RWPE2 (cell line): ENCODE measurements at regions not wholly inside any gene's neighbourhood (a gene's known extent, or its start where the extent isn't known, plus 50 kb on each side); places are given as distances from the start of the nearest gene placed in this dataset.

ENCODE experiments used
- ATAC-seq: fragments of 200-7000 bp; cut with Tn5 transposase; 3 replicates; pipeline ENCODE4 v1.9.1; 2021; ENCODE audit warnings: low read depth
- DNase-seq: peaks from one replicate; pipeline ENCODE4 v3.0.0-alpha.2; 2020; ENCODE audit warnings: low spot score
- H3K27ac ChIP-seq: fragments of 450-650 bp; 2 replicates; pipeline ENCODE4 v1.5.1; 2017; ENCODE audit warnings: mild to moderate bottlenecking; ENCODE audit not compliant: poor library complexity, severe bottlenecking
- H3K27me3 ChIP-seq: fragments of 250-450 bp; sonication (Bioruptor Pico); 2 replicates; pipeline ENCODE4 v1.5.1; 2021; ENCODE audit warnings: mild to moderate bottlenecking, moderate library complexity; ENCODE audit not compliant: insufficient read depth, poor library complexity, severe bottlenecking
- H3K36me3 ChIP-seq: fragments of 250-450 bp; sonication (Bioruptor Pico); 2 replicates; pipeline ENCODE4 v1.5.1; 2020; ENCODE audit warnings: low read depth, mild to moderate bottlenecking, moderate library complexity
- H3K4me1 ChIP-seq: fragments of 250-450 bp; sonication (Bioruptor Pico); 2 replicates; pipeline ENCODE4 v1.5.1; 2021; ENCODE audit warnings: mild to moderate bottlenecking, moderate library complexity; ENCODE audit not compliant: insufficient read depth, poor library complexity, severe bottlenecking
- H3K4me3 ChIP-seq: fragments of 250-450 bp; sonication (Bioruptor Pico); 2 replicates; pipeline ENCODE4 v1.5.1; 2021; ENCODE audit warnings: mild to moderate bottlenecking, moderate library complexity; ENCODE audit not compliant: severe bottlenecking
- H3K9me3 ChIP-seq: fragments of 250-450 bp; sonication (Bioruptor Pico); 2 replicates; pipeline ENCODE4 v1.5.1; 2021; ENCODE audit warnings: mild to moderate bottlenecking, moderate library complexity; ENCODE audit not compliant: severe bottlenecking
- CTCF ChIP-seq: fragments of 450-650 bp; IDR thresholded peaks from one replicate; pipeline ENCODE4 v1.5.1; 2017; ENCODE audit warnings: mild to moderate bottlenecking, moderate library complexity; ENCODE audit not compliant: poor library complexity, severe bottlenecking

- DNase-seq (no peak), ATAC-seq (no peak)
- TF ChIP-seq CTCF: no peak
- no peaks in the 10 kb centered on the region for H3K27me3 ChIP-seq
- H3K4me1 ChIP-seq: peaks cover 18% of the 10 kb centered on the region
- H3K9me3 ChIP-seq: no peaks in the 10 kb centered on the region
- H3K4me3 ChIP-seq: no peak overlapping the region
- H3K27ac ChIP-seq: no peak overlapping the region
- no peaks in the 10 kb centered on the region for H3K36me3 ChIP-seq
These were observed 437.2 kb downstream of the CSNK1G3 start for GRCh38 chr5:123949043-123949804.

GRCh38 chr5:123947797-123948196, 435.8 kb downstream of the CSNK1G3 start:
- Histone ChIP-seq H3K4me3 (no peak overlapping the region), H3K4me1 (peaks cover 18% of the 10 kb centered on the region), H3K27me3 (no peaks in the 10 kb centered on the region), H3K36me3 (no peaks in the 10 kb centered on the region), H3K27ac (no peak overlapping the region), H3K9me3 (no peaks in the 10 kb centered on the region)
- TF ChIP-seq CTCF: no peak
- ATAC-seq (no peak), DNase-seq (no peak)

GRCh38 chr5:123945548-123945947, 433.6 kb downstream of the CSNK1G3 start:
- no peak for TF ChIP-seq CTCF
- Histone ChIP-seq H3K27ac (no peak overlapping the region), H3K4me3 (no peak overlapping the region), H3K9me3 (no peaks in the 10 kb centered on the region), H3K27me3 (no peaks in the 10 kb centered on the region), H3K4me1 (peaks cover 2% of the 10 kb centered on the region), H3K36me3 (no peaks in the 10 kb centered on the region)
- ATAC-seq (no peak), DNase-seq (no peak)

- Histone ChIP-seq H3K27ac (no peak overlapping the region), H3K4me1 (no peaks in the 10 kb centered on the region), H3K27me3 (no peaks in the 10 kb centered on the region), H3K4me3 (no peak overlapping the region), H3K9me3 (no peaks in the 10 kb centered on the region), H3K36me3 (no peaks in the 10 kb centered on the region)
- DNase-seq (no peak), ATAC-seq (no peak)
- no peak for TF ChIP-seq CTCF
These were observed 431.2 kb downstream of the CSNK1G3 start for GRCh38 chr5:123943151-123943550.

- no peaks in the 10 kb centered on the region for H3K36me3 ChIP-seq
- no peak for TF ChIP-seq CTCF
- H3K27ac ChIP-seq: no peak overlapping the region
- DNase-seq (no peak), ATAC-seq (no peak)
- H3K4me1 ChIP-seq: no peaks in the 10 kb centered on the region
- peaks cover 5% of the 10 kb centered on the region for H3K9me3 ChIP-seq
- H3K4me3 ChIP-seq: no peak overlapping the region
- no peaks in the 10 kb centered on the region for H3K27me3 ChIP-seq
These were observed 428.4 kb downstream of the CSNK1G3 start for GRCh38 chr5:123940416-123940815.
